RWPE1 (cell line): ENCODE measurements at regions not wholly inside any gene's neighbourhood (a gene's known extent, or its start where the extent isn't known, plus 50 kb on each side); places are given as distances from the start of the nearest gene placed in this dataset.

Experiments used
- CTCF ChIA-PET: fragments of 350-600 bp; sonication (Branson Sonifier 250); formaldehyde crosslinking; extraction: SDS; loops from one replicate; lab custom pipeline; 2021; lab: Yijun Ruan, JAX
- POLR2A ChIA-PET: fragments of 400-600 bp; formaldehyde crosslinking; extraction: SDS; loops from one replicate; lab custom pipeline; 2020; ENCODE audit warnings: antibody characterized with exemption; ENCODE audit not compliant: low non-redundant PET; lab: Yijun Ruan, JAX
- DNase-seq: peaks from one replicate; pipeline ENCODE4 v3.0.0; 2012; ENCODE audit warnings: low spot score
- H3K27ac ChIP-seq: fragments of 450-650 bp; 2 replicates; pipeline ENCODE4 v1.5.1; 2017
- CTCF ChIP-seq: fragments of 450-650 bp; conservative IDR thresholded peaks from 2 replicates; pipeline ENCODE4 v1.5.1; 2017; ENCODE audit warnings: low read depth, mild to moderate bottlenecking

GRCh38 chr9:99699396-99699795 is 122.3 kb upstream of the NR4A3 start:
- no peak for TF ChIP-seq CTCF
- H3K27ac ChIP-seq = no peak overlapping the region
- no peak for DNase-seq
- ChIA-PET CTCF (no interaction called here), POLR2A (no interaction called here)

GRCh38 chr9:99712214-99712613 is 109.5 kb upstream of the NR4A3 start:
- no peak for TF ChIP-seq CTCF
- DNase-seq = no peak
- ChIA-PET CTCF (interaction anchor here (0.7 kb wide), 1 partner anchor 9 kb away, joined by 3 read pairs; no protein-coding TSS in a partner anchor), POLR2A (no interaction called here)
- H3K27ac ChIP-seq = no peak overlapping the region

GRCh38 chr9:99713838-99714306 is 107.8 kb upstream of the NR4A3 start:
- H3K27ac ChIP-seq = no peak overlapping the region
- POLR2A ChIA-PET = interaction anchor here (0.6 kb wide), 1 partner anchor 341 kb away, joined by 3 read pairs; no protein-coding TSS in a partner anchor
- no peak for TF ChIP-seq CTCF
- CTCF ChIA-PET = no interaction called here
- no peak for DNase-seq

GRCh38 chr9:99718631-99719030 is 103.1 kb upstream of the NR4A3 start:
- no peak for DNase-seq
- H3K27ac ChIP-seq = no peak overlapping the region
- TF ChIP-seq CTCF = 0 out of 2 replicates have a peak, but pooled peaks have one; percentile 8
- POLR2A ChIA-PET = no interaction called here
- CTCF ChIA-PET = interaction anchor here (0.5 kb wide), 1 partner anchor 1836 kb away, joined by 5 read pairs; no protein-coding TSS in a partner anchor

- CTCF ChIA-PET = interaction anchor here (0.6 kb wide), 1 partner anchor 1626 kb away, joined by 3 read pairs; no protein-coding TSS in a partner anchor
- POLR2A ChIA-PET = no interaction called here
- no peak for DNase-seq
- H3K27ac ChIP-seq = no peak overlapping the region
- no peak for TF ChIP-seq CTCF
These were observed 101.1 kb upstream of the NR4A3 start for GRCh38 chr9:99720455-99721050.

- CTCF ChIA-PET = no interaction called here
- TF ChIP-seq CTCF = no peak
- POLR2A ChIA-PET = no interaction called here
- H3K27ac ChIP-seq = no peak overlapping the region
- no peak for DNase-seq
These were observed 99.8 kb upstream of the NR4A3 start for GRCh38 chr9:99721898-99722297.
